Femur (tissue), 1 donor: ENCODE measurements at regions not wholly inside any gene's neighbourhood (a gene's known extent, or its start where the extent isn't known, plus 50 kb on each side); places are given as distances from the start of the nearest gene placed in this dataset.
"Not testable (repeated sequence)": the region's sequence is repeated elsewhere in the genome, so short reads cannot be mapped to it uniquely, and the experiment has no call there.

ENCODE experiments used
- DNase-seq: peaks from one replicate; pipeline ENCODE4 v3.0.0-alpha.2; 2017

DNA sequence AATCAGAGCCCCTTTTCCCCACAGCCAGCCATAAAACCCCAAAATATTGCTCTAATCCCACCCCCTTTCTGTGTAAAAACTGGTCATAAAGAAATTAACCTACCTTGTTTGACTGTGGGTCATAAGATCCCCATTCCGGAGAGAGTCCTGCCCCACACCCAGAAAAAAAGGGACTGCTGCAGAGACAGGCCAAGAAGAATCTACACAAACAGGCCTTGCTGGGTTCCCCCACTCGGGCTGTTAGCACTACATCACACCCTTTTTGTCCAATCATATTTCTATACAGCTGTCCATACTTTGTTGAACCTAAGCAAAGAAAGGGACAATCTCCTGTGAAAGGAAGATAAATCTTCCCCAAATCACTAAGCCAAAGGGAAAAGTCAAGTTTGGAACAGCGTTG is 84.4 kb upstream of the MFGE8 start:
- no peak for DNase-seq

DNA sequence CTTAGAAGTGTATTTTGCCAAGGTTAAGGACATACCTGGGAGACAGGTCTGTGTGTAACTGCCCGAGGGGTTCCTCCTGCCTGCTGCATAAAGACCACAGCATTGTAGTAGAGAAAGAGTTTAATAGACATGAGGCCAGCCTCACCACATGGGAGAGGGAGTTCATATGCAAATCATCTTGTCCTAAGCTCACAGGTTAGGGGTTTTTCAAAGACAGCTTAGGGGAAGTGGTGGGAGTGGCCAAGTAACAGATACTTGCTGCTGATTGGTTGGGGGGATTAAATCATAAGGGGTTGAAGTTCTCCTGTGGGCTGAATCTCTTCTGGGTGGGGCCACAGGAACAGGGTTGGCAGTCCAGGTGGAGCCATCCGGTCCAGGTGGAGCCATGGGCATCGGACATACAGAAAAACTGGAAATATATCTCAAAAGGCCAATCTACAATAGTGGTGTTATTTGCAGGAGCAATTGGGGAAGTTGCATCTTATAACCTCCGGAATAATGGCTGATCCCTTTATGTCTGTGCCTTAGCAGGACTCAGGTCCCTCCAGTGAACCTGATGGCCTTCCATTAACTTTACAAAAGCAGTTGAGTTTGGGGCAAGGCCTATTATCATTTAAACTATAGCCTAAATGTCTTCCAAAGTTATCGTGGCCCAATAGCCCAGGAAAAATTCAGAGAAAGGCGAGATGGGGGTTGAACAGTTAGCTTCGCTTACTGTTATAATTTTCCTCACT is 86.0 kb upstream of the MFGE8 start:
- no peak for DNase-seq

DNA sequence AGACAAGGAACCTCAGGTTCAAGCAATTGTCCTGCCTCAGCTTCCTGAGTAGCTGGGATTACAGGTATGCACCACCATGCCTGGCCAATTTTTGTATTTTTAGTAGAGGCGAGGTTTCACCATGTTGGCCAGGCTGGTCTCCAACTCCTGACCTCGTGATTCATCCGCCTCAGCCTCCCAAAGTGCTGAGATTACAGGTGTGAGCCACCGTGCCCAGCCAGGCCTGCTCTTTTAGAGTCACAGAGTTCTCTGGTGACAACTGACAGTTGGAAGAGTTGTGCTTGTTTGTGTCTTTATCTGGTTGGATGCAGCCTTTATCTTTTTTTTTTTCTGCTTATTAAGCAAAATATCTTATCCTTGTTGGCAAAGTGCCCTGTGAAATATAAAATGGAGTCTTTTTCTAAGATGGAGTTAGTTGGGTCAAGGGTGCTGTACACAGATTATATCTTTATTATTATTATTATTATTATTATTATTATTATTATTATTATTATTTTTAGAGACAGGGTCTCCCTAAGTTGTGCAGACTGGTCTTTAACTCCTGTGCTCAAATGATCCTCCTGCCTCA is 86.5 kb upstream of the ABHD2 start:
- DNase-seq, result not testable (repeated sequence)

DNA sequence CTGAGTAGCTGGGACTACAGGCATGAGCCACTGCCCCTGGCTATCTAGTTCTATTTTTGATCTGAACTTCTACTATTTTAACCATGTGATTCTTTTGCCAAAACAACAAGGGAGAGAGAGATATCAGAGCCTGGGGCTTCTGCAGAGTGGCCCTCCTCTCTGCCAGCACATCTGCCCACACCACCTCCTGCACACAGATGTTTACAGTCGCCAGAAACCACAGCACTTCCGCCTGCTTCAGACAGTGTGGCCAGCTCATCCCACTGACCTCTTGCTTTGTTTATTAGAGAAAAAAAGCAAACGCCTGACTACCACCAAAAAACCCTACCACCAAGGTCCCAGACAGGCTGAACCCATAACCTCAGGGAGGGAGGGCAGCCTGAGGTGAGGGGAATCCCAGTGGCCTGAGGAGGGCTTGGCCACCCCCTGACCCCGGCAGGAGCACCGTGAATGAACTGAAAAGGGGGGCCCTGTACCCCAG is 85.9 kb upstream of the ABHD2 start:
- DNase-seq, result peak; percentile 40

DNA sequence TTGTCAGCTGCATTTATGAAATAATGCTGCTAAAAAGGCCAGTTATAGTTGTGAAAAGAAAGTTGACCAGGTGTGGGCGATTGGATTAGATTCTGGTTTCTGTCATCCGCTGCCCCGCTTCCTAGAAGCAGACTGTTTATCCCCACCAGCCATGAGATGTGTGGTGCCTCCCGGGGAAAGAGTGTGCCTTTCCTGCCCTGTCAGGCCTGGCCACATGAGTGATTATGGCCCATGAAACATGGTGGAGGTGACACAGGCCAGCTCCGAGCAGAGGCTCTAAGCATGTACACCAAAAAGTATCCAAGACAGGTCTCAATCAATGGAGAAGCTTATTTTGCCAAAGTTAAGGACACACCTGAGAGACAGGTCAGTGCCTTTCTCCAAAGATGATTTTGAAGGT is 85.4 kb upstream of the ABHD2 start:
- DNase-seq, result no peak

DNA sequence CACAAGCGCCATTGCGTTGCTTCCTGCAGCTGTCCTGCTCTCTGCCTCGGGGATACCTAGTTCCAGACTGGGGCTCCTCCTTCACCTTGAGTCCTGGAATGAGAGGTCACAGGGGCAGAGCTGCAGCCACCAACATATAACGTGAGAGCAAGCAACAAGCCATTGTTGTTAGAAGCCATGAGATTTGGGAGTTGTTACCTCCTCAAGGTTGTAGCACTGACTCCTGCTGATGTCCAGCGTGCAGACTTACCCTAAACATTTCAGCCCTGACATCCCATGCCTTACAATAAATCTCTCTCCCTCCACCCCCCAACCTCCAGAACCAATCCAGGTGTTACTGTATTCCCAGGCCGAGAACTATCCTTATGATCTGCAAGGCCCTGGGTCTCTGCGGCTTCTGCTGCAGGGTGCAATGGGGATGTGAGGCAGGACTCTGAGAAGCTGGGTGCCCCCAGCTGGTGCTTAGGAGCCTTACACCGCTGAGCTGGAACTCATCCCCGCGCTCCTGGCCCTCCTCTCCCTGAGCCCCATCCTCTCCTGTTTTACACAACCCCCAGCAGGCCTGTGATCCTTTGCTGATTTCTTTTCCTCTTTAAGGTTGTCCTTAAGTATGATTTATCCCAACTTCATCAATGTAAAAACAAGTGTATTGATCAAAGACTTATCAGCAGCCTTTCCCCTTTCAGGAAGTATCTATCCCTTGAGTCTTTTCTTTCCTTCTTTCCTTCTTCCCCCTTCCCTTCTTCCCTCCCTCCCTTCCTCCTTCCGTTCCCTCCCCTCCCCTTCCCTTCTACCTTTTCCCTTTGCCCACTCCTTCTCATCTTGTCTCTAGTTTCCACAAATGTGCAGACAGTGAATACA is 84.2 kb upstream of the ABHD2 start:
- DNase-seq, result no peak

DNA sequence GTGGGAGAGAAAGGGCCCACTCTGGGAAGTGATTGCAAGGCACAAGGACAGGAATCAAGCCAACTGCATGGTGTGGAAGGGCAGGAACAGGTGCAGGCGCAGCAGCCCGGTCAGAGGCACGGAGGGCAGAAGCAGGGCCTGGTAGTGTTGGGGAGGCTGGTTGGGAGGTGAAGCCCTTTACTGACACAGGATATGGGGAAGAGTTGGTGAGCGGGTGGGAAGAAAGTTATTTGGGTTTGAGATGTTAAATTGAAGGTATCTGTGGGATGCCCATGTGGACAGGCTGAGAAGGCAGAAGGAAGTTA is 83.6 kb upstream of the ABHD2 start:
- DNase-seq, result no peak

DNA sequence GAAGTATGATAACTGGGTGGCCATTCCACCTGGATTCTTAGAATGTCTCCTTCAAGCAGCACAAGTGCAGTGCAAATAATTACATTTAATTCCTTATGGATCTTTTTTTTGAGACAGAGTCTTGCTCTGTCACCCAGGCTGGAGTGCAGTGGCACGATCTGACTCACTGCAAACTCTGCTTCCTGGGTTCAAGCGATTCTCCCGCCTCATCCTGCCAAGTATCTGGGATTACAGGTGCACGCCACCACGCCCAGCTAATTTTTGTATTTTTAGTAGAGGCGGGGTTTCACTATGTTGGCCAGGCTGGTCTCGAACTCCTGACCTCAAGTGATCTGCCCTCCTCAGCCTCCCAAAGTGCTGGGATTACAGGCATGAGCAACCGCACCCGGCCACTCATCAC is 80.7 kb upstream of the ABHD2 start:
- DNase-seq, result not testable (repeated sequence)

DNA sequence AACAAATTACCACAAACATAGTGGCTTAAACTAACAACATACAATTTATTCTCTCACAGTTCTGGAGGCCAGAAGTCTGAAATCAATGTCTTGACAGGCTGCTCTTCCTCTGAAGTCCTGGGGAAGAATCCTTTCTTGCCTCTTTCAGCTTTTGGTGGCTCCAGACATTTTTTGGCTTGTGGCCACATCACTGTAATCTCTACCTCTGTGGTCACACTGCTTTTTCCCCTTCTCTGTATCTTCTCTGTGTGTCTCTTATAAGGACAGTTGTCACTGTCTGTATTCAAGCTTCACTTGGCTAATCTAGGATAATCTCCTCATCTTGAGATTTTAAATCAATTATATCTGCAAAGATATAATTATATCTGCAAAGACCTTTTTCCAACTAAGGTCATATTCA is 80.3 kb upstream of the ABHD2 start:
- DNase-seq, result no peak

DNA sequence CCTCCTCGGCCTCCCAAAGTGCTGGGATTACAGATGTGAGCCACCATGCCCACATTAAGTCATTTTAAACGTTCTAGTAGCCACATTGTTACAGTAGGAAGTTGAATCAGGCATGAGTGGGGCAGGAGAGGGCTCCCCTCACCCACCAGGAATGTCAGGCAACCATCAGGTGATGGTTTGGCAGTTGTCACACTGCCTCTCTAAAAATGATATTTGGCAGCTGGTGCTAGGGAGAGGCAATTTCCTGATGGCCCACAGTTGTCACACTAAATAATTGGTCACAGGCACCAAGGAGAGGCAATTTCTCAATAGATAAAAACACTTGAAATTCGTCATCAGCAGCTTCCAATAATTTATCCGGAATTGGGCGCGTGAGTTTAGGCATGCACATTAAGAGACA is 79.2 kb upstream of the ABHD2 start:
- DNase-seq, result no peak

DNA sequence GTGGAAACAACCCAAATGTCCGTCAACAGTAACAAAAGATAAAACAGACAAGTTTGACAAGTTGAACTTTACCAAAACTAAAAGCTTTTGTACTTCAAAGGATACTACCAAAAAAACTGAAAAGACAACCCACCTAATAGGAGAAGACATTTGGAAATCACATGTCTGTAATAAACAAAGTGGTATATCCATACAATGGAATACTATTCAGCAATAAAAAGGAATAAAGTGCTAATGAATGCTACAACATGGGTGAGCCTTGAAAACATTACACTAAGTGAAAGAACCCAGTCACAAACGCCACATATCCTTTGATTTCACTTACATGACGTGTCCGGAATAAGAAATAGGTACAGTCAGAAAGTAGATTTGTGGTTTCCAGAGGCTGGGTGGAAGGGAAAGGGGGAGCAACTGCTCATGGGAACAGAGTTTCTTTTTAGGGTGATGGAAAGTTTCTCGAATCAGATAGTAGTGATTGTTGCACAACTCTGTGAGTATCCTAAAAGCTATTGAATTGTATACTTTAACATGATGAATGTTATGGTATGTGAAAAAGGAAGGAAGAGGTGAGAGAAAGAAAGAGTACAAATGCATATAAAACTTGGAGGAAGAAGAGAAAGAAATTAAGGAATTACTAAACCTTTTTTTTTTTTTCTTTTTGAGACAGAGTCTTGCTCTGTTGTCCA is 72.7 kb upstream of the ABHD2 start:
- no peak for DNase-seq

DNA sequence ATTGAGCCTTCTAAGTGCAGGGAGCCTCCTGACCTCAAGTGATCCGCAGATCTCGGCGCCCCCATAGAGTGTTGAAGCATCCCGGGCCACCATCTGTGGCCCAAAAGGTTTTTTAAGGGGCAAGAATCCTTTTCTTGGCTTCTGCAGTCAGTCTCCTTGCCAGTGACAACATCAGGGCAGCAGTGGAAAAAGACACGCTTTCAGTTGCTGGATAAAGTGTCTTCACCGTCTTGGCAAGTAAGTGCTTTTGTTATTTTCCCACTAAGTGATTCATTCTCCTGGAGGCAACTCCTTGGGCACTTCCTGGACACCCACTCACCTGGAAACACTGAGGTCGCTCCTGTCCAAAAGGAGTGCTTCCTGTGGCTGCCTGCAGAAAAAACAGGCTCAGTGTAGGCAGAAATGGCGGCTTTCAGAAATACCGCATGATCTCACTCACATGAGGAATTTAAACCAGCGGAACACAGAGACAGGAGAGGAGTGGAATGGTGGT is 71.7 kb upstream of the ABHD2 start:
- peak; percentile 53 for DNase-seq

DNA sequence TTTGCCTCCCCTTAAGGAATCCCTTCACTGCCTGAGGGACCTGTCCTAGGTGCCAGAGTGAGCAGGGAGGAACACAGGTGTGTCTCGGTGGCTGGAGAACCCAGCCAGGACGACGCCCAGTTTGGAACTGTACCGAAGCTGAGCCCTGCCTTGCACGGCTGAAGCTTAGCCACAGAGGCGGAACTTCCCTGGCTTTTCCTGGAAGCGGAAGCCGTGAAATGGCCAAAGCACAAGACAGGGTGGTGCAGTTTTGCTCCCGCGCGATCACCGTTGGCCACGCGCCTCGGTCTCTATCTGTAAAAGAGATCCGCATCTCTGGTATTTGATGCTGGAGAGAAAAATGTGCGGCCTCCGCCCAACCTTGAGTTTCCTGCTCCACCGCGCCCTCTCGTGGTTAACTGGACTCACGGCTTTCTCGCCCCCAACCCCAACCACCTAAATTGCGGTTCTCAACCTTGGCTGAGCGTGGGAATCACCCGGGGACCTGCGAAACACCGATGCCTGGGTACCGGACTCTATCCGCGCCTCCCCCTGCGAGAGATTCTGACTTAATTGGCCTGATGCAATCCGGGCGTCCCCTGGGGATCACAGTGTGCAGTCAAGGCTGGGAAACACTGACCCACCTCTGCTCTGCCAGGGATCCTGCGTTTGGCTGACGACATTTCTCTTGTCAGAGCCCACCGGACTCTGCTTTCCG is 70.7 kb upstream of the ABHD2 start:
- DNase-seq, result peak; percentile 87

DNA sequence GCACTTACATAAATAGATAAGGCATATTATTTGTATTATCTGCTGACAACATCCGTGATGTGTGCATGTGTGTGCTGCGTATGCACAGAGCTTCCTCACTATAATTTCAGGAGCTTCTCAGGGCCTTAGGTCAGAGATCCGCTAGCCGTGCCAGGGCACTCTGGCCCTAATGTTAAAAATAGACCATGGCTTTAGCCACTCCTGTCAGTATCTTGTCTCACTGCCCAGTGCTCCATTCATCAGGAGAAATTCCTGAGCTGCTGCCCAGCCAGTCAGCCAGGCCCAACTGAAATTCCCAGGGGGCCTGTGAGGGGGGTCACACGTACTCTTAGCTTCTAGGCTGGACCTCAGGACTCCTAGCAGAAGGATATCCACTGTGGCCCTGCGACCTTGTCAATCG is 70.0 kb upstream of the ABHD2 start:
- DNase-seq, result peak; percentile 70

DNA sequence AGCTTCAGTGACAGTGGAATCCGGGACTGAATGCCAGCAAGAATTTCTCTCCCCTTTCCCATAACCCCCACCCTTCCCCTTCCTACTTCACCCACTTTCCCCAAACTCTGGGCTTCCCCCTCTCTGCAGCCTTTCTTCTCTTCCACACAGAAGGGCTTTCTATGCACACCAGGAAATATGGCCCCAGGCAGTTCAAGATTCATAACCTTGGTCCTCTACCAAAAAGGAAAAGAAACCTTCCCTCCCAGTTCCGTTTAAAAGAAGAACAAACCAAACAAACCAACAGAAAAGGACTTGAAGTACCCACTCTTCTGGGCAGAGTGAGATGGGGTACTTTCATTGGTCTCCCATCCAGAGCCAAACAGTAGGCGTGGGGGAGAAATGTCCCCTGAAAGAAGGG is 68.8 kb upstream of the ABHD2 start:
- DNase-seq, result no peak

DNA sequence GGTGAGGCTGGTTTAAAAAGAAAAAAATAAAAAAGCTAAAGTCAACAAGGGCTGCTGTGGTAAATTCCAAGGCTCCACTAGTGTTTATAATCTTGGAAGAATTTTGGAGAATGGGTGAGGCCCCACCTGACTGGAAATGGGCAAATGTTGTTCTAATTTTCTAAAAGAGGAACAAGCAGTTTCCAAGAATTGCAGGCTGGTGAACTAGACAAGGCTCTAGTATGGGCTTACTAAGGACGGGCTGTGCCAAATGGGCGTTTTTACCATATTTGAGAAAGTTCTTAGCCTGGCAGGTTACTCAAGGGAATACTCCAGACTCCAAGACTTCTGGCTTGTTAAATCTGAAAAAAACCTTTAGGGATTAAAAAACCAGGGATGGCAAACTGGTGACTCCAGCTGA is 67.0 kb upstream of the ABHD2 start:
- no peak for DNase-seq

DNA sequence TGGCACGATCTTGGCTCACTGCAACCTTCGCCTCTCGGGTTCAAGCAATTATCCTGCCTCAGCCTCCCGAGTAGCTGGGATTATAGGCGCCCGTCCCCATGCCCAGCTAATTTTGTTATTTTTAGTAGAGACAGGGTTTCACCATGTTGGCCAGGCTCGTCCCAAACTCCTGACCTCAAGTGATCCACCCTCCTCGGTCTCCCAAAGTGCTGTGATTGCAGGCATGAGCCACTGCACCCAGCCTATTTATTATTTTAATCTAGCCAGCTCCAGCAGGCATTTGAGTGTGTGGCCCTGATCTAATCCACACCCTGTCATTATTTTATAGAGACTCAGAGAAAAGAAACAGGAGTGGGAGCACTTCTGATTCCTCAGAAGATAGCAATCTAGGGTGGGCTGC is 66.4 kb upstream of the ABHD2 start:
- not testable (repeated sequence) for DNase-seq

DNA sequence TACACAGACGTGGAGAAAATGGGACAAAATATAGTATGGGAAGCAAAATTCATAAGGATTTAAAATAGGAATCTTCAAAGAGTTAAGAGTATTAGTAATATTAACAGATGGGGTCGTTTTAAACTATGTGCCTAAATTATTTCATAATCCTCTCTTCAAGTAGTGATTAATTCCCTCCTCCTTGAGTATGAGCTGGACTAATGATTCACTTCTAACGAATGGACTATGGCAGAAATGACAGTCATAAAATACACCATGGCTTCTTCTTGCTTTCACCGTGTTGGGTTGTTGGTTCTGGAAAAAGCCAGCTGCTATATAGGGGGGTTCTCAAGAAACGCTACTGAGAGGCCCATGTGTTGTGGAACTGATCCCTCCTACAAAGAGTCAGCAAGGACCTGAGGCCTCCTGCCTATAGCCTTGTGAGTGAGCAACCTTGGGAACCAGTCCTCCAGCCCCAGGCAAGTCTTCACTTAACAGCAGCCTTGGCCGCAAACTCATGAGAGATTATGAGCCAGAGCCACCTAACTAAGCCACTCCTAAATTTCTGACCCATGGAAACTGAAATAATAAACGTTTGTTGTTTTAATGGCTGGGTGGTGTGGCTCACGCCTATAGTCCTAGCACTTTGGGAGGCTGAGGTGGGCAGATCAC is 64.8 kb upstream of the ABHD2 start:
- no peak for DNase-seq

DNA sequence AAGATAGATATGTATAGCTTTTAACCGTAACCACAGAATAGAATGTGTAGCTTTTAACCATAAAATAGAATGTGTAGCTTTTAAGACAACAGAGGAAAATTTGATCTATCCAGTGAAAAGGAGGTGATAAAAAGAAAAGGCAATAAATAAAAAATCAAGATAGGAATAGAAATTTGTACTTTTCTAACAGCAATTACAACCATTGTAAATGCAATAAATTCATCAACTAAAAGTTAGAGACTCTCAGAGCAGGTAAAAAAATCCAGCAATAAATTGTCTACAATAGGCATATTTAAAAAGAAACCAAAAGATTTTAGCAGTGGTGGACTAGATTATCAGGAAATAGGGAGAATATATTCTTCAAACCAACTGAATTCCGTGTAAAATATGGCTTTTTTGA is 63.8 kb upstream of the ABHD2 start:
- DNase-seq, result no peak

DNA sequence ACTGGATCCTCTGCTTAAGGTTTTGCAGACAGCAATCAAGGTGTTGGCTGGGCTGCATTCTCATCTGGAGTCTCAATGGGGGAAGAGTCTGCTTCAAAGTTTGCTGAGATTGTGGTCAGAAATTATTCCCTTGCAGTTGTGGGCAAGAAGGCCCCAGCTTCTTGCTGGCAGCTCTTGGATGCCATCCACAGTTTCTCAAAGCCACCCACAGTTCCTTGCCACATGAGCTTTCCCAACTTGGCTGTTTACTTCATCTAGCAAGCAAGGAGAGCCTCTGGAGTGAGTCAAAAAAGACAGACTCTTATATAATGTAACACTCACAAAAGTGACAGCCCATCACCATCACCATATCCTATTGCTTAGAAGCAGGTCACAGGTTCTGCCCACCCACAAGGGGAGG is 62.1 kb upstream of the ABHD2 start:
- no peak for DNase-seq

DNA sequence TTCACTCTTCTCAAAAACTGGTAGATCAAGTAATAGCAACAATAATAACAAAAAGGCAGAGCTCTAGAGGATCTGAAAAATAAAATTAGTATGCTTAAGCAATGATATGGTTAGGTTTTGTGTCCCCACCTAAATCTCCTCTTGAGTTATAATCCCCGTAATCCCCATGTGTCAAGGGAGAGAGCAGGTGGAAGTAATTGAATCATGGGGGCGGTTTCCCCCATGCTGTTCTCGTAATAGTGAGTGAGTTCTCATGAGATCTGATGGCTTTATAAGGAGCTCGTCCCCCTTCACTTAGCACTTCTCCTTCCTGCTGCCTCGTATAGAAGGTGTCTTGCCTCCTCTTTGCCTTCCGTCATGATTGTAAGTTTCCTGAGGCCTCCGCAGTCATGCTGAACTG is 60.2 kb upstream of the ABHD2 start:
- DNase-seq, result no peak

DNA sequence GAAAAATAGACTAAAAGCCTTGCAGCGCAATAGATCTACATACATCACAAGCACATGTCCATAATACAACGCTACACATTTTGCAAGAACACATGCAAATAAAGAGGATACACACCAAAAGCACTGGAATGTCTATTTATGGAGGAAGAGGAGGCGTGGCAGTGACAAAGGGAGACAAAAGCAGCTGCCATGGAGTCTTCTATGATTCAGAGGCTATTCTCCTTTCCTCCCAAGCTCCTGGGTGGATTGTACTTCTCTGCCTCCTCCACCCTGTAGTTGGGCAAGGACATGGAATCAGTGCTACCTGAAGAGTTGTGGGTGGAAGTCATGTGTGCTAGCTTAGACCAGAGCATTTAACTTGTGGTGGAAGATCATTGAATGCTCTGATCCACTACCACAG is 57.9 kb upstream of the ABHD2 start:
- no peak for DNase-seq
